ENCODE measurements at regions not wholly inside any gene's neighbourhood (a gene's known extent, or its start where the extent isn't known, plus 50 kb on each side); places are given as distances from the start of the nearest gene placed in this dataset.
A peak's percentile ranks its signal among the peaks of the same experiment; 100 is the strongest.

DNA sequence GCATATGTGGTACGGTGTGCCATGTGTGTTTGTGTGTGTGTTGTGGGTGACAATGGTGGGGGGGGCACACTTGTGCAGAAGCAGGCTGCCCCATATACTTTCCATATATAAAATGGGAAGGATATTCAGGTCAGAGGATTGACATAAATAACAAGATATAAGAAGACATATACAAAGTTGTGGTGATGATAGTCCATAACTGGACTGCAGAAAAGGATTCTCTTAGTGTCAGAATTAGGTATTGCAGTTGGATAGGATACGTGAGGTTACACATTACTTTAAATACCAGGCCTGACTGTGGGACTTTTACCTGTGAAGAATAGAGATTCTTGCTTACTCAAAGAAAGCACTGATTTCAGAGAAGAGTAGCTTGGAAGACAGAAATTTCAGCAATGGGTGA lies 1260.3 kb downstream of the EPHA7 start:
- WGBS (ENCODE audit: extremely low coverage, insufficient read length, low lambda C conversion rate), result no CpG with 5 or more reads among the region's 2 CpGs
- H3K9me3 Mint-ChIP-seq, result no peaks in the 10 kb centered on the region
- Histone ChIP-seq H3T11ph (ENCODE audit: low read length) (no peak overlapping the region), H3K79me1 (ENCODE audit: insufficient read depth, low read depth, low read length, poor library complexity, severe bottlenecking) (no peaks in the 10 kb centered on the region), H4K91ac (ENCODE audit: insufficient read length, low read depth, low read length) (no peak overlapping the region), H2AK5ac (ENCODE audit: insufficient read length, low read length) (no peak overlapping the region), H3K14ac (ENCODE audit: insufficient read depth, low read length) (no peak overlapping the region), H2BK5ac (ENCODE audit: insufficient read length, low read length) (no peak overlapping the region), H3K4me2 (ENCODE audit: insufficient read depth, insufficient read length, low read length) (no peak overlapping the region), H2BK120ac (ENCODE audit: low read depth, low read length, poor library complexity, severe bottlenecking) (no peak overlapping the region), H3K23ac (ENCODE audit: insufficient read length, low read depth, low read length) (no peak overlapping the region), H3K4me1 (ENCODE audit: insufficient read depth, low read length) (no peaks in the 10 kb centered on the region), H4K5ac (ENCODE audit: insufficient read length, low read depth, low read length) (no peak overlapping the region), H3K9me3 (ENCODE audit: control insufficient read depth, low read depth, low read length) (no peaks in the 10 kb centered on the region), H2AFZ (ENCODE audit: low read length) (no peak overlapping the region), H3K56ac (ENCODE audit: insufficient read length, low read depth, low read length) (no peak overlapping the region), H3K27me3 (ENCODE audit: insufficient read depth, low read length) (no peaks in the 10 kb centered on the region), H4K8ac (replicated peaks; ENCODE audit: insufficient read length, low read depth, low read length) (no peak overlapping the region), H3K9ac (ENCODE audit: extremely low read depth, insufficient read length, low read length) (no peak overlapping the region), H2BK12ac (ENCODE audit: insufficient read length, low read depth, low read length) (no peak overlapping the region), H3K18ac (ENCODE audit: insufficient read length, low read depth, low read length) (no peak overlapping the region), H4K20me1 (ENCODE audit: control insufficient read depth, insufficient read depth, insufficient read length) (no peaks in the 10 kb centered on the region), H2BK20ac (ENCODE audit: low read depth, low read length, poor library complexity, severe bottlenecking) (no peak overlapping the region), H2BK15ac (ENCODE audit: low read depth, low read length) (no peak overlapping the region), H3K23me2 (ENCODE audit: insufficient read length, low read depth, low read length, poor library complexity, severe bottlenecking) (no peaks in the 10 kb centered on the region), H3K79me2 (ENCODE audit: insufficient read depth, low read length) (no peaks in the 10 kb centered on the region), H3K4ac (ENCODE audit: low read depth, low read length) (no peak overlapping the region), H3K27ac (ENCODE audit: insufficient read length, low read depth, low read length) (no peak overlapping the region)
- H3K27ac Mint-ChIP-seq, result no peak overlapping the region
- DNase-seq, result no peak
- 0 out of 4 replicates have a peak, but pooled peaks cover 0 to 2% of the 10 kb centered on the region in 2 experiments for H3K4me1 Mint-ChIP-seq
- TF ChIP-seq, protein P1, sequence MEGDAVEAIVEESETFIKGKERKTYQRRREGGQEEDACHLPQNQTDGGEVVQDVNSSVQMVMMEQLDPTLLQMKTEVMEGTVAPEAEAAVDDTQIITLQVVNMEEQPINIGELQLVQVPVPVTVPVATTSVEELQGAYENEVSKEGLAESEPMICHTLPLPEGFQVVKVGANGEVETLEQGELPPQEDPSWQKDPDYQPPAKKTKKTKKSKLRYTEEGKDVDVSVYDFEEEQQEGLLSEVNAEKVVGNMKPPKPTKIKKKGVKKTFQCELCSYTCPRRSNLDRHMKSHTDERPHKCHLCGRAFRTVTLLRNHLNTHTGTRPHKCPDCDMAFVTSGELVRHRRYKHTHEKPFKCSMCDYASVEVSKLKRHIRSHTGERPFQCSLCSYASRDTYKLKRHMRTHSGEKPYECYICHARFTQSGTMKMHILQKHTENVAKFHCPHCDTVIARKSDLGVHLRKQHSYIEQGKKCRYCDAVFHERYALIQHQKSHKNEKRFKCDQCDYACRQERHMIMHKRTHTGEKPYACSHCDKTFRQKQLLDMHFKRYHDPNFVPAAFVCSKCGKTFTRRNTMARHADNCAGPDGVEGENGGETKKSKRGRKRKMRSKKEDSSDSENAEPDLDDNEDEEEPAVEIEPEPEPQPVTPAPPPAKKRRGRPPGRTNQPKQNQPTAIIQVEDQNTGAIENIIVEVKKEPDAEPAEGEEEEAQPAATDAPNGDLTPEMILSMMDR (conservative IDR thresholded peaks at IDR 0.05), result peak; percentile 44; the same call in 2 of the 3 replicates
- no peaks in the 10 kb centered on the region; the same call in 1 of the 2 replicates for H3K27me3 Mint-ChIP-seq (ENCODE audit: low read depth)
- no peak overlapping the region for H3K4me3 Mint-ChIP-seq
- no peaks in the 10 kb centered on the region for H3K36me3 Mint-ChIP-seq (ENCODE audit: insufficient read depth in 1 of 3, low read depth in 3 of 3)

All from H9 (cell line).